ENCODE measurements at regions not wholly inside any gene's neighbourhood (a gene's known extent, or its start where the extent isn't known, plus 50 kb on each side); places are given as distances from the start of the nearest gene placed in this dataset.

- no peaks in the 10 kb centered on the region for H3K4me1 ChIP-seq (ENCODE audit: control insufficient read depth, insufficient read depth, low read length)
- H3K27me3 ChIP-seq (ENCODE audit: control insufficient read depth, insufficient read depth, low read length), result no peaks in the 10 kb centered on the region
- H3K27ac ChIP-seq (ENCODE audit: low read depth, low read length), result no peak overlapping the region
- H3K4me3 ChIP-seq (ENCODE audit: low read depth, low read length), result no peak overlapping the region
- no peak for DNase-seq (ENCODE audit: low read depth in 4 of 6, low spot score in 6 of 6)
- WGBS (ENCODE audit: insufficient coverage), result 88% methylated on average over 1 of the region's 1 CpG
- no peaks in the 10 kb centered on the region for H3K9me3 ChIP-seq (ENCODE audit: control insufficient read depth, insufficient read depth, low read length)
- H3K36me3 ChIP-seq (ENCODE audit: control insufficient read depth, insufficient read depth, low read length), result no peaks in the 10 kb centered on the region
These were observed 98.4 kb upstream of the OSR1 start for GRCh38 chr2:19456705-19457309.

- H3K36me3 ChIP-seq (ENCODE audit: control insufficient read depth, insufficient read depth, low read length), result no peaks in the 10 kb centered on the region
- H3K27ac ChIP-seq (ENCODE audit: low read depth, low read length), result no peak overlapping the region
- no peak overlapping the region for H3K4me3 ChIP-seq (ENCODE audit: low read depth, low read length)
- H3K9me3 ChIP-seq (ENCODE audit: control insufficient read depth, insufficient read depth, low read length), result no peaks in the 10 kb centered on the region
- no CpG with 5 or more reads among the region's 2 CpGs for WGBS (ENCODE audit: insufficient coverage)
- no peaks in the 10 kb centered on the region for H3K27me3 ChIP-seq (ENCODE audit: control insufficient read depth, insufficient read depth, low read length)
- H3K4me1 ChIP-seq (ENCODE audit: control insufficient read depth, insufficient read depth, low read length), result no peaks in the 10 kb centered on the region
- no peak for DNase-seq (ENCODE audit: low read depth in 4 of 6, low spot score in 6 of 6)
These were observed 95.7 kb upstream of the OSR1 start for GRCh38 chr2:19454125-19454524.

GRCh38 chr2:19442731-19443130 lies 84.3 kb upstream of the OSR1 start:
- Histone ChIP-seq H3K27me3 (ENCODE audit: control insufficient read depth, insufficient read depth, low read length) (no peaks in the 10 kb centered on the region), H3K4me3 (ENCODE audit: low read depth, low read length) (no peak overlapping the region), H3K36me3 (ENCODE audit: control insufficient read depth, insufficient read depth, low read length) (no peaks in the 10 kb centered on the region), H3K27ac (ENCODE audit: low read depth, low read length) (no peak overlapping the region), H3K9me3 (ENCODE audit: control insufficient read depth, insufficient read depth, low read length) (no peaks in the 10 kb centered on the region), H3K4me1 (ENCODE audit: control insufficient read depth, insufficient read depth, low read length) (no peaks in the 10 kb centered on the region)
- WGBS (ENCODE audit: insufficient coverage), result no CpG with 5 or more reads among the region's 3 CpGs
- no peak for DNase-seq (ENCODE audit: low read depth in 4 of 6, low spot score in 6 of 6)

- no peaks in the 10 kb centered on the region for H3K36me3 ChIP-seq (ENCODE audit: control insufficient read depth, insufficient read depth, low read length)
- no peak overlapping the region for H3K27ac ChIP-seq (ENCODE audit: low read depth, low read length)
- whole genome bisulfite sequencing (ENCODE audit: insufficient coverage), result 60% methylated on average over 1 of the region's 2 CpGs
- no peak for DNase-seq (ENCODE audit: low read depth in 4 of 6, low spot score in 6 of 6)
- no peaks in the 10 kb centered on the region for H3K27me3 ChIP-seq (ENCODE audit: control insufficient read depth, insufficient read depth, low read length)
- no peaks in the 10 kb centered on the region for H3K9me3 ChIP-seq (ENCODE audit: control insufficient read depth, insufficient read depth, low read length)
- H3K4me3 ChIP-seq (ENCODE audit: low read depth, low read length), result no peak overlapping the region
- H3K4me1 ChIP-seq (ENCODE audit: control insufficient read depth, insufficient read depth, low read length), result no peaks in the 10 kb centered on the region
These were observed 80.7 kb upstream of the OSR1 start for GRCh38 chr2:19439081-19439480.

- no peak for DNase-seq (ENCODE audit: low read depth in 4 of 6, low spot score in 6 of 6)
- Histone ChIP-seq H3K36me3 (ENCODE audit: control insufficient read depth, insufficient read depth, low read length) (no peaks in the 10 kb centered on the region), H3K9me3 (ENCODE audit: control insufficient read depth, insufficient read depth, low read length) (no peaks in the 10 kb centered on the region), H3K27me3 (ENCODE audit: control insufficient read depth, insufficient read depth, low read length) (no peaks in the 10 kb centered on the region), H3K4me1 (ENCODE audit: control insufficient read depth, insufficient read depth, low read length) (no peaks in the 10 kb centered on the region), H3K4me3 (ENCODE audit: low read depth, low read length) (no peak overlapping the region), H3K27ac (ENCODE audit: low read depth, low read length) (no peak overlapping the region)
- 0% methylated on average over 1 of the region's 1 CpG for WGBS (ENCODE audit: insufficient coverage)
These were observed 77.4 kb upstream of the OSR1 start for GRCh38 chr2:19435815-19436214.

- Histone ChIP-seq H3K4me3 (ENCODE audit: low read depth, low read length) (no peak overlapping the region), H3K27me3 (ENCODE audit: control insufficient read depth, insufficient read depth, low read length) (no peaks in the 10 kb centered on the region), H3K9me3 (ENCODE audit: control insufficient read depth, insufficient read depth, low read length) (no peaks in the 10 kb centered on the region), H3K4me1 (ENCODE audit: control insufficient read depth, insufficient read depth, low read length) (no peaks in the 10 kb centered on the region), H3K27ac (ENCODE audit: low read depth, low read length) (no peak overlapping the region), H3K36me3 (ENCODE audit: control insufficient read depth, insufficient read depth, low read length) (no peaks in the 10 kb centered on the region)
- DNase-seq (ENCODE audit: low read depth in 4 of 6, low spot score in 6 of 6), result no peak
These were observed 76.0 kb upstream of the OSR1 start for GRCh38 chr2:19434413-19434812.

GRCh38 chr2:19426941-19427340 lies 68.5 kb upstream of the OSR1 start:
- H3K9me3 ChIP-seq (ENCODE audit: control insufficient read depth, insufficient read depth, low read length), result no peaks in the 10 kb centered on the region
- 91% methylated on average over 5 of the region's 6 CpGs for WGBS (ENCODE audit: insufficient coverage)
- no peaks in the 10 kb centered on the region for H3K4me1 ChIP-seq (ENCODE audit: control insufficient read depth, insufficient read depth, low read length)
- no peak for DNase-seq (ENCODE audit: low read depth in 4 of 6, low spot score in 6 of 6)
- no peak overlapping the region for H3K4me3 ChIP-seq (ENCODE audit: low read depth, low read length)
- no peaks in the 10 kb centered on the region for H3K36me3 ChIP-seq (ENCODE audit: control insufficient read depth, insufficient read depth, low read length)
- H3K27ac ChIP-seq (ENCODE audit: low read depth, low read length), result no peak overlapping the region
- H3K27me3 ChIP-seq (ENCODE audit: control insufficient read depth, insufficient read depth, low read length), result no peaks in the 10 kb centered on the region

- Histone ChIP-seq H3K4me1 (ENCODE audit: control insufficient read depth, insufficient read depth, low read length) (no peaks in the 10 kb centered on the region), H3K36me3 (ENCODE audit: control insufficient read depth, insufficient read depth, low read length) (no peaks in the 10 kb centered on the region), H3K27me3 (ENCODE audit: control insufficient read depth, insufficient read depth, low read length) (no peaks in the 10 kb centered on the region), H3K27ac (ENCODE audit: low read depth, low read length) (no peak overlapping the region), H3K4me3 (ENCODE audit: low read depth, low read length) (no peak overlapping the region), H3K9me3 (ENCODE audit: control insufficient read depth, insufficient read depth, low read length) (no peaks in the 10 kb centered on the region)
- 76% methylated on average over 4 of the region's 5 CpGs for WGBS (ENCODE audit: insufficient coverage)
- no peak for DNase-seq (ENCODE audit: low read depth in 4 of 6, low spot score in 6 of 6)
These were observed 67.7 kb upstream of the OSR1 start for GRCh38 chr2:19426144-19426543.

GRCh38 chr2:19425419-19425818 lies 67.0 kb upstream of the OSR1 start:
- H3K4me1 ChIP-seq (ENCODE audit: control insufficient read depth, insufficient read depth, low read length), result no peaks in the 10 kb centered on the region
- 100% methylated on average over 1 of the region's 2 CpGs for WGBS (ENCODE audit: insufficient coverage)
- DNase-seq (ENCODE audit: low read depth in 4 of 6, low spot score in 6 of 6), result no peak
- no peaks in the 10 kb centered on the region for H3K36me3 ChIP-seq (ENCODE audit: control insufficient read depth, insufficient read depth, low read length)
- H3K9me3 ChIP-seq (ENCODE audit: control insufficient read depth, insufficient read depth, low read length), result no peaks in the 10 kb centered on the region
- no peak overlapping the region for H3K27ac ChIP-seq (ENCODE audit: low read depth, low read length)
- no peak overlapping the region for H3K4me3 ChIP-seq (ENCODE audit: low read depth, low read length)
- H3K27me3 ChIP-seq (ENCODE audit: control insufficient read depth, insufficient read depth, low read length), result no peaks in the 10 kb centered on the region

GRCh38 chr2:19419211-19419880 lies 60.9 kb upstream of the OSR1 start:
- WGBS (ENCODE audit: insufficient coverage), result 100% methylated on average over 1 of the region's 3 CpGs
- Histone ChIP-seq H3K27me3 (ENCODE audit: control insufficient read depth, insufficient read depth, low read length) (no peaks in the 10 kb centered on the region), H3K9me3 (ENCODE audit: control insufficient read depth, insufficient read depth, low read length) (no peaks in the 10 kb centered on the region), H3K4me3 (ENCODE audit: low read depth, low read length) (no peak overlapping the region), H3K4me1 (ENCODE audit: control insufficient read depth, insufficient read depth, low read length) (no peaks in the 10 kb centered on the region), H3K27ac (ENCODE audit: low read depth, low read length) (no peak overlapping the region), H3K36me3 (ENCODE audit: control insufficient read depth, insufficient read depth, low read length) (no peaks in the 10 kb centered on the region)
- DNase-seq (ENCODE audit: low read depth in 4 of 6, low spot score in 6 of 6), result no peak

All from spinal cord (tissue), 9 donors.